HL-60 (cell line): ENCODE measurements at regions not wholly inside any gene's neighbourhood (a gene's known extent, or its start where the extent isn't known, plus 50 kb on each side); places are given as distances from the start of the nearest gene placed in this dataset.

ENCODE experiments used
- CTCF ChIP-seq: IDR thresholded peaks from one replicate; pipeline ENCODE4 v1.5.1; 2011; ENCODE audit warnings: low read length, control low read depth, inconsistent platforms; ENCODE audit not compliant: insufficient read depth
- GABPA ChIP-seq: IDR thresholded peaks from 2 replicates; pipeline ENCODE4 v1.6.1; 2012; ENCODE audit warnings: low read depth
- POLR2AphosphoS5 ChIP-seq: IDR thresholded peaks from 2 replicates; pipeline ENCODE4 v1.6.1; 2012; ENCODE audit warnings: low read depth
- REST ChIP-seq: IDR thresholded peaks from 2 replicates; pipeline ENCODE4 v1.6.1; 2012; ENCODE audit warnings: low read depth; ENCODE audit not compliant: insufficient replicate concordance

DNA sequence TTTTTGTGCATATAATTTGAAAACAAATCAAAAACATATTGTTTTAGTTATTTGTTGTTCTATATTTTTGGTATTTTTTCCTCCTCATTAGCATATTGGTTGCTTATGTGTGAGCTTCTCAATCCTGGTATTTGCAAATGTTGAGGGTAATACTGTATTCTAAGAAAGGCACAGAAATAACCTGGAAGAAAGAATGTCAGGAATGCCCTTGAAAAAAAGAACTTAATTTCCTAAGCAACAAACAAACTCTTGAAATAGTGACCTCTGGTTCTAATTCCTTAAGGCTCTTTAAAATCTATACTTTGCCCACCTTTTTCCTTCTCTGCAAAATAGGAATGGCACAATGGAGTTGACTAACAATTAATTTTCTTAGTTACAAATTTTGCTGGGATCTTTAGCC is 117.5 kb downstream of the HMHB1 start:
- TF ChIP-seq POLR2AphosphoS5 (no peak), GABPA (no peak), CTCF (no peak), REST (no peak)
